OCI-LY7 (cell line): ENCODE measurements at regions not wholly inside any gene's neighbourhood (a gene's known extent, or its start where the extent isn't known, plus 50 kb on each side); places are given as distances from the start of the nearest gene placed in this dataset.

ENCODE experiments used
- CTCF ChIP-seq: fragments of 200-600 bp; sonication (generic); conservative IDR thresholded peaks from 2 replicates; pipeline ENCODE4 v1.5.1; 2014; ENCODE audit warnings: mild to moderate bottlenecking, antibody characterized with exemption, low read length, moderate library complexity, mixed read lengths
- EZH2phosphoT487 ChIP-seq: fragments of 200-600 bp; sonication (generic); IDR thresholded peaks from 2 replicates; pipeline ENCODE4 v1.6.1; 2018; ENCODE audit warnings: low read depth, borderline replicate concordance, mild to moderate bottlenecking, mixed run types, antibody characterized with exemption, low read length, moderate library complexity, mixed read lengths

- no peak for TF ChIP-seq CTCF
- no peak for TF ChIP-seq EZH2phosphoT487
These were observed 617.3 kb downstream of the RPL10L start for GRCh38 chr14:46034305-46034704.
